ENCODE measurements at regions not wholly inside any gene's neighbourhood (a gene's known extent, or its start where the extent isn't known, plus 50 kb on each side); places are given as distances from the start of the nearest gene placed in this dataset.

- TF ChIP-seq CTCF (IDR thresholded peaks at IDR 0.05), result no peak
- no peak for TF ChIP-seq POLR2A (IDR thresholded peaks at IDR 0.05)
Observed at GRCh38 chr2:43087413-43087812, 139.0 kb downstream of the ZFP36L2 start.

Measured in tibial nerve (tissue), 3 donors.